WTC11 (cell line): ENCODE measurements at regions not wholly inside any gene's neighbourhood (a gene's known extent, or its start where the extent isn't known, plus 50 kb on each side); places are given as distances from the start of the nearest gene placed in this dataset.

Source experiments
- ATAC-seq: fragments of 200-7000 bp; cut with Tn5 transposase; 2 replicates; pipeline ENCODE4 v1.10.0; 2021; ENCODE audit warnings: mild to moderate bottlenecking, moderate library complexity
- CTCF ChIA-PET: fragments of 300-600 bp; sonication (Branson Sonifier 250); formaldehyde crosslinking; loops from one replicate; lab custom pipeline; 2021; ENCODE audit warnings: antibody characterized with exemption; lab: Charles Lee
- POLR2A ChIA-PET: fragments of 350-600 bp; sonication (Branson Sonifier 250); formaldehyde crosslinking; loops from one replicate; lab custom pipeline; 2021; ENCODE audit warnings: antibody characterized with exemption; lab: Charles Lee
- DNase-seq: peaks from one replicate; pipeline ENCODE4 v3.0.0; 2021; ENCODE audit warnings: low spot score
- H3K27ac Mint-ChIP-seq: 2 replicates; pipeline ENCODE4 v1.8.0; 2021; ENCODE audit warnings: mixed read lengths
- H3K27me3 Mint-ChIP-seq: 2 replicates; pipeline ENCODE4 v1.8.0; 2021; ENCODE audit warnings: low read depth, mild to moderate bottlenecking, moderate library complexity, mixed read lengths
- H3K36me3 Mint-ChIP-seq: 2 replicates; pipeline ENCODE4 v1.8.0; 2021; ENCODE audit warnings: mixed read lengths
- H3K4me1 Mint-ChIP-seq: 2 replicates; pipeline ENCODE4 v1.8.0; 2022; ENCODE audit warnings: mixed read lengths
- H3K4me3 Mint-ChIP-seq: 2 replicates; pipeline ENCODE4 v1.8.0; 2021; ENCODE audit warnings: mild to moderate bottlenecking, moderate library complexity, mixed read lengths
- H3K9me3 Mint-ChIP-seq: 2 replicates; pipeline ENCODE4 v1.8.0; 2021; ENCODE audit warnings: mixed read lengths
- MXD4 ChIP-seq: fragments of 250-450 bp; sonication (Bioruptor Pico); IDR thresholded peaks from 2 replicates; pipeline ENCODE4 v1.8.0; 2021; ENCODE audit warnings: mild to moderate bottlenecking, moderate library complexity, borderline replicate concordance
- NFYB ChIP-seq: sonication (generic); formaldehyde crosslinking; conservative IDR thresholded peaks from 2 replicates; pipeline ENCODE4 v1.8.0; 2022; ENCODE audit warnings: low read depth, missing genetic modification reagents
- NR1H2 ChIP-seq: sonication (generic); formaldehyde crosslinking; IDR thresholded peaks from 2 replicates; pipeline ENCODE4 v1.9.0; 2021; ENCODE audit warnings: mild to moderate bottlenecking, moderate library complexity, missing genetic modification reagents
- OVOL2 ChIP-seq: fragments of 250-450 bp; sonication (Bioruptor Pico); IDR thresholded peaks from 2 replicates; pipeline ENCODE4 v1.9.0; 2021; ENCODE audit warnings: mild to moderate bottlenecking, borderline replicate concordance
- TEAD1 ChIP-seq: sonication (generic); formaldehyde crosslinking; IDR thresholded peaks from 2 replicates; pipeline ENCODE4 v1.8.0; 2022; ENCODE audit warnings: mild to moderate bottlenecking, missing genetic modification reagents
- TEAD4 ChIP-seq: sonication (generic); formaldehyde crosslinking; IDR thresholded peaks from 2 replicates; pipeline ENCODE4 v1.8.0; 2022; ENCODE audit warnings: mild to moderate bottlenecking, missing genetic modification reagents
- ZBTB21 ChIP-seq: sonication (generic); formaldehyde crosslinking; IDR thresholded peaks from 2 replicates; pipeline ENCODE4 v1.8.1; 2023; ENCODE audit warnings: mild to moderate bottlenecking, missing genetic modification reagents, borderline replicate concordance
- ZNF219 ChIP-seq: sonication (generic); formaldehyde crosslinking; IDR thresholded peaks from 2 replicates; pipeline ENCODE4 v1.8.0; 2023; ENCODE audit warnings: missing genetic modification reagents, mild to moderate bottlenecking, borderline replicate concordance
- TF ChIP-seq, protein P1 (sequence below): sonication (generic); formaldehyde crosslinking; IDR thresholded peaks from 2 replicates; pipeline ENCODE4 v1.8.0; 2023; ENCODE audit warnings: missing genetic modification reagents, mild to moderate bottlenecking, borderline replicate concordance
- TF ChIP-seq, protein P2 (sequence below): sonication (generic); formaldehyde crosslinking; IDR thresholded peaks from 2 replicates; pipeline ENCODE4 v1.8.0; 2023; ENCODE audit warnings: missing genetic modification reagents
- TF ChIP-seq, protein P3 (sequence below): fragments of 250-450 bp; sonication (Bioruptor Pico); IDR thresholded peaks from 2 replicates; pipeline ENCODE4 v1.9.0; 2021; ENCODE audit warnings: mild to moderate bottlenecking, borderline replicate concordance
- TF ChIP-seq, protein P4 (sequence below): sonication (generic); formaldehyde crosslinking; IDR thresholded peaks from 2 replicates; pipeline ENCODE4 v1.8.0; 2022; ENCODE audit warnings: mild to moderate bottlenecking, missing genetic modification reagents
- TF ChIP-seq, protein P5 (sequence below): sonication (generic); formaldehyde crosslinking; IDR thresholded peaks from 2 replicates; pipeline ENCODE4 v1.8.1; 2023; ENCODE audit warnings: mild to moderate bottlenecking, missing genetic modification reagents, moderate library complexity
- TF ChIP-seq, protein P6 (sequence below): fragments of 250-450 bp; sonication (Bioruptor Pico); IDR thresholded peaks from 2 replicates; pipeline ENCODE4 v1.8.0; 2021; ENCODE audit warnings: mild to moderate bottlenecking
- TF ChIP-seq, protein P7 (sequence below): sonication (generic); formaldehyde crosslinking; conservative IDR thresholded peaks from 2 replicates; pipeline ENCODE4 v1.8.1; 2022; ENCODE audit warnings: mild to moderate bottlenecking, missing genetic modification reagents
- TF ChIP-seq, protein P8 (sequence below): sonication (generic); formaldehyde crosslinking; IDR thresholded peaks from 2 replicates; pipeline ENCODE4 v1.8.1; 2023; ENCODE audit warnings: mild to moderate bottlenecking, moderate library complexity, missing genetic modification reagents
- TF ChIP-seq, protein P9 (sequence below): sonication (generic); formaldehyde crosslinking; IDR thresholded peaks from 2 replicates; pipeline ENCODE4 v1.8.1; 2022; ENCODE audit warnings: mild to moderate bottlenecking, missing genetic modification reagents, moderate library complexity, borderline replicate concordance
- TF ChIP-seq, protein P10 (sequence below): sonication (generic); formaldehyde crosslinking; IDR thresholded peaks from 2 replicates; pipeline ENCODE4 v1.8.1; 2023; ENCODE audit warnings: mild to moderate bottlenecking, missing genetic modification reagents

DNA sequence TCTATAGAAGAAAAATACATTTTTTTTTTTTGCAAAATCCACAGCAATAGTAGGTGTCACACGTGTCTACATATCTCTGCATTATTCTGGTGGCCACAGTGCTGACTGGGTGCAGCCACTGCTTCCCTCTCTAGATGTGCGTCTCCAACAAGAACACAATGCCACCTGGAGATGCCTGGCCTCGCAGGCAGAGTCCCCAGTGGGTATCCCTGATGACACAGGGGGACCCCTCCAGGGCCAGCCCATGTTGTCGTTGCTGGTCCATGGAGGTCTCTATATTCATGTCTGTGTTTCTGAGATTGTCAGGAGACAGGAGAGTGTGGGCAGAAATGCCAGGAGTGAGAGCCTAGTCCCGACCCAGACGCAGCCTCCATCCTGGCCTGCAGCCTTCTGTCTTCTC lies 345.9 kb upstream of the SHH start (continued):
- TF ChIP-seq, protein P1, sequence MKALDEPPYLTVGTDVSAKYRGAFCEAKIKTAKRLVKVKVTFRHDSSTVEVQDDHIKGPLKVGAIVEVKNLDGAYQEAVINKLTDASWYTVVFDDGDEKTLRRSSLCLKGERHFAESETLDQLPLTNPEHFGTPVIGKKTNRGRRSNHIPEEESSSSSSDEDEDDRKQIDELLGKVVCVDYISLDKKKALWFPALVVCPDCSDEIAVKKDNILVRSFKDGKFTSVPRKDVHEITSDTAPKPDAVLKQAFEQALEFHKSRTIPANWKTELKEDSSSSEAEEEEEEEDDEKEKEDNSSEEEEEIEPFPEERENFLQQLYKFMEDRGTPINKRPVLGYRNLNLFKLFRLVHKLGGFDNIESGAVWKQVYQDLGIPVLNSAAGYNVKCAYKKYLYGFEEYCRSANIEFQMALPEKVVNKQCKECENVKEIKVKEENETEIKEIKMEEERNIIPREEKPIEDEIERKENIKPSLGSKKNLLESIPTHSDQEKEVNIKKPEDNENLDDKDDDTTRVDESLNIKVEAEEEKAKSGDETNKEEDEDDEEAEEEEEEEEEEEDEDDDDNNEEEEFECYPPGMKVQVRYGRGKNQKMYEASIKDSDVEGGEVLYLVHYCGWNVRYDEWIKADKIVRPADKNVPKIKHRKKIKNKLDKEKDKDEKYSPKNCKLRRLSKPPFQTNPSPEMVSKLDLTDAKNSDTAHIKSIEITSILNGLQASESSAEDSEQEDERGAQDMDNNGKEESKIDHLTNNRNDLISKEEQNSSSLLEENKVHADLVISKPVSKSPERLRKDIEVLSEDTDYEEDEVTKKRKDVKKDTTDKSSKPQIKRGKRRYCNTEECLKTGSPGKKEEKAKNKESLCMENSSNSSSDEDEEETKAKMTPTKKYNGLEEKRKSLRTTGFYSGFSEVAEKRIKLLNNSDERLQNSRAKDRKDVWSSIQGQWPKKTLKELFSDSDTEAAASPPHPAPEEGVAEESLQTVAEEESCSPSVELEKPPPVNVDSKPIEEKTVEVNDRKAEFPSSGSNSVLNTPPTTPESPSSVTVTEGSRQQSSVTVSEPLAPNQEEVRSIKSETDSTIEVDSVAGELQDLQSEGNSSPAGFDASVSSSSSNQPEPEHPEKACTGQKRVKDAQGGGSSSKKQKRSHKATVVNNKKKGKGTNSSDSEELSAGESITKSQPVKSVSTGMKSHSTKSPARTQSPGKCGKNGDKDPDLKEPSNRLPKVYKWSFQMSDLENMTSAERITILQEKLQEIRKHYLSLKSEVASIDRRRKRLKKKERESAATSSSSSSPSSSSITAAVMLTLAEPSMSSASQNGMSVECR (CRISPR knock-in tag): no peak
- TF ChIP-seq, protein P2, sequence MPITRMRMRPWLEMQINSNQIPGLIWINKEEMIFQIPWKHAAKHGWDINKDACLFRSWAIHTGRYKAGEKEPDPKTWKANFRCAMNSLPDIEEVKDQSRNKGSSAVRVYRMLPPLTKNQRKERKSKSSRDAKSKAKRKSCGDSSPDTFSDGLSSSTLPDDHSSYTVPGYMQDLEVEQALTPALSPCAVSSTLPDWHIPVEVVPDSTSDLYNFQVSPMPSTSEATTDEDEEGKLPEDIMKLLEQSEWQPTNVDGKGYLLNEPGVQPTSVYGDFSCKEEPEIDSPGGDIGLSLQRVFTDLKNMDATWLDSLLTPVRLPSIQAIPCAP (CRISPR knock-in tag): no peak

DNA sequence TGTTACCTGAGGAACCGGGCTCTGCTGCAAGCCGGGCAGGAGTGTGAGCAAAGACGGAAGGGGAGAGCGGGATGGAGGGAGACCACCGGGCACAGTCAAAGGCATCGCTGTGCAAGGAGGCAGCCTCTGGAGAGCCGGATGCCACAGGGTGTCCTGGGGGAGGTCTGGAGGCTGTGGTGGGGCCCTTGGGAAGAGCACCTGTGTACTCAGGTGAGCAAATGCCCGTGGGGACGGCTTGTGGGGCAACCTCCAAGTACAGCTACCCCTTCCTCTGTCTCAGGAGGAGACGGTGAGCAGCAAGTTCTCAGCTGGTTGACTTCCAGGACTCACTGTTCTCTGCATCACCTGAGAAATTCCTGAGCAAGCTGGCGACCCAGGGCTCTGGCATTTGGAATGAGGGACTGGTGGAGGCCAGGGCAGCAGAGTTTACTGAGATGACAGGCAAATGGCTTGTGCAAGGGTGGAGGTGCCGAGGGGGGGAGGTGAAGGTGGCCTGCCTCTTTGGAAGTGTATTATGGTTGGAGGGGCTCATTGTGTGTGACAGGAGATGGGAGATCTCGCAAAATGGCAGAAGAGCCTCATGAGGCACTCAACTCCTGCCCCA lies 345.2 kb upstream of the SHH start:
- DNase-seq: no peak
- Mint-ChIP-seq H3K27ac (no peak overlapping the region), H3K27me3 (peaks cover 2% of the 10 kb centered on the region; the same call in 1 of the 2 replicates), H3K4me1 (peaks cover 3% of the 10 kb centered on the region), H3K36me3 (peaks cover 36% of the 10 kb centered on the region), H3K4me3 (no peak overlapping the region), H3K9me3 (peaks cover 47% of the 10 kb centered on the region)
- POLR2A ChIA-PET: no interaction called here
- ATAC-seq: no peak
- CTCF ChIA-PET: interaction anchor here (1.0 kb wide), 2 partner anchors 24 to 347 kb away, joined by 4 read pairs; no protein-coding TSS in a partner anchor
- TF ChIP-seq NFYB (no peak), ZNF219 (CRISPR knock-in tag) (no peak), ZBTB21 (no peak), NR1H2 (CRISPR knock-in tag) (no peak), TEAD4 (CRISPR knock-in tag) (no peak), TEAD1 (CRISPR knock-in tag) (no peak), MXD4 (CRISPR knock-in tag) (no peak), OVOL2 (CRISPR knock-in tag) (no peak)
- TF ChIP-seq, protein P3, sequence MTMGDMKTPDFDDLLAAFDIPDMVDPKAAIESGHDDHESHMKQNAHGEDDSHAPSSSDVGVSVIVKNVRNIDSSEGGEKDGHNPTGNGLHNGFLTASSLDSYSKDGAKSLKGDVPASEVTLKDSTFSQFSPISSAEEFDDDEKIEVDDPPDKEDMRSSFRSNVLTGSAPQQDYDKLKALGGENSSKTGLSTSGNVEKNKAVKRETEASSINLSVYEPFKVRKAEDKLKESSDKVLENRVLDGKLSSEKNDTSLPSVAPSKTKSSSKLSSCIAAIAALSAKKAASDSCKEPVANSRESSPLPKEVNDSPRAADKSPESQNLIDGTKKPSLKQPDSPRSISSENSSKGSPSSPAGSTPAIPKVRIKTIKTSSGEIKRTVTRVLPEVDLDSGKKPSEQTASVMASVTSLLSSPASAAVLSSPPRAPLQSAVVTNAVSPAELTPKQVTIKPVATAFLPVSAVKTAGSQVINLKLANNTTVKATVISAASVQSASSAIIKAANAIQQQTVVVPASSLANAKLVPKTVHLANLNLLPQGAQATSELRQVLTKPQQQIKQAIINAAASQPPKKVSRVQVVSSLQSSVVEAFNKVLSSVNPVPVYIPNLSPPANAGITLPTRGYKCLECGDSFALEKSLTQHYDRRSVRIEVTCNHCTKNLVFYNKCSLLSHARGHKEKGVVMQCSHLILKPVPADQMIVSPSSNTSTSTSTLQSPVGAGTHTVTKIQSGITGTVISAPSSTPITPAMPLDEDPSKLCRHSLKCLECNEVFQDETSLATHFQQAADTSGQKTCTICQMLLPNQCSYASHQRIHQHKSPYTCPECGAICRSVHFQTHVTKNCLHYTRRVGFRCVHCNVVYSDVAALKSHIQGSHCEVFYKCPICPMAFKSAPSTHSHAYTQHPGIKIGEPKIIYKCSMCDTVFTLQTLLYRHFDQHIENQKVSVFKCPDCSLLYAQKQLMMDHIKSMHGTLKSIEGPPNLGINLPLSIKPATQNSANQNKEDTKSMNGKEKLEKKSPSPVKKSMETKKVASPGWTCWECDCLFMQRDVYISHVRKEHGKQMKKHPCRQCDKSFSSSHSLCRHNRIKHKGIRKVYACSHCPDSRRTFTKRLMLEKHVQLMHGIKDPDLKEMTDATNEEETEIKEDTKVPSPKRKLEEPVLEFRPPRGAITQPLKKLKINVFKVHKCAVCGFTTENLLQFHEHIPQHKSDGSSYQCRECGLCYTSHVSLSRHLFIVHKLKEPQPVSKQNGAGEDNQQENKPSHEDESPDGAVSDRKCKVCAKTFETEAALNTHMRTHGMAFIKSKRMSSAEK (CRISPR knock-in tag): no peak
- TF ChIP-seq, protein P4, sequence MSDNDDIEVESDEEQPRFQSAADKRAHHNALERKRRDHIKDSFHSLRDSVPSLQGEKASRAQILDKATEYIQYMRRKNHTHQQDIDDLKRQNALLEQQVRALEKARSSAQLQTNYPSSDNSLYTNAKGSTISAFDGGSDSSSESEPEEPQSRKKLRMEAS (CRISPR knock-in tag): no peak
- TF ChIP-seq, protein P5, sequence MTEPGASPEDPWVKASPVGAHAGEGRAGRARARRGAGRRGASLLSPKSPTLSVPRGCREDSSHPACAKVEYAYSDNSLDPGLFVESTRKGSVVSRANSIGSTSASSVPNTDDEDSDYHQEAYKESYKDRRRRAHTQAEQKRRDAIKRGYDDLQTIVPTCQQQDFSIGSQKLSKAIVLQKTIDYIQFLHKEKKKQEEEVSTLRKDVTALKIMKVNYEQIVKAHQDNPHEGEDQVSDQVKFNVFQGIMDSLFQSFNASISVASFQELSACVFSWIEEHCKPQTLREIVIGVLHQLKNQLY (CRISPR knock-in tag): no peak
- TF ChIP-seq, protein P6, sequence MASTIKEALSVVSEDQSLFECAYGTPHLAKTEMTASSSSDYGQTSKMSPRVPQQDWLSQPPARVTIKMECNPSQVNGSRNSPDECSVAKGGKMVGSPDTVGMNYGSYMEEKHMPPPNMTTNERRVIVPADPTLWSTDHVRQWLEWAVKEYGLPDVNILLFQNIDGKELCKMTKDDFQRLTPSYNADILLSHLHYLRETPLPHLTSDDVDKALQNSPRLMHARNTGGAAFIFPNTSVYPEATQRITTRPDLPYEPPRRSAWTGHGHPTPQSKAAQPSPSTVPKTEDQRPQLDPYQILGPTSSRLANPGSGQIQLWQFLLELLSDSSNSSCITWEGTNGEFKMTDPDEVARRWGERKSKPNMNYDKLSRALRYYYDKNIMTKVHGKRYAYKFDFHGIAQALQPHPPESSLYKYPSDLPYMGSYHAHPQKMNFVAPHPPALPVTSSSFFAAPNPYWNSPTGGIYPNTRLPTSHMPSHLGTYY (CRISPR knock-in tag): no peak
- TF ChIP-seq, protein P7, sequence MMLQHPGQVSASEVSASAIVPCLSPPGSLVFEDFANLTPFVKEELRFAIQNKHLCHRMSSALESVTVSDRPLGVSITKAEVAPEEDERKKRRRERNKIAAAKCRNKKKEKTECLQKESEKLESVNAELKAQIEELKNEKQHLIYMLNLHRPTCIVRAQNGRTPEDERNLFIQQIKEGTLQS (CRISPR knock-in tag): no peak
- TF ChIP-seq, protein P8, sequence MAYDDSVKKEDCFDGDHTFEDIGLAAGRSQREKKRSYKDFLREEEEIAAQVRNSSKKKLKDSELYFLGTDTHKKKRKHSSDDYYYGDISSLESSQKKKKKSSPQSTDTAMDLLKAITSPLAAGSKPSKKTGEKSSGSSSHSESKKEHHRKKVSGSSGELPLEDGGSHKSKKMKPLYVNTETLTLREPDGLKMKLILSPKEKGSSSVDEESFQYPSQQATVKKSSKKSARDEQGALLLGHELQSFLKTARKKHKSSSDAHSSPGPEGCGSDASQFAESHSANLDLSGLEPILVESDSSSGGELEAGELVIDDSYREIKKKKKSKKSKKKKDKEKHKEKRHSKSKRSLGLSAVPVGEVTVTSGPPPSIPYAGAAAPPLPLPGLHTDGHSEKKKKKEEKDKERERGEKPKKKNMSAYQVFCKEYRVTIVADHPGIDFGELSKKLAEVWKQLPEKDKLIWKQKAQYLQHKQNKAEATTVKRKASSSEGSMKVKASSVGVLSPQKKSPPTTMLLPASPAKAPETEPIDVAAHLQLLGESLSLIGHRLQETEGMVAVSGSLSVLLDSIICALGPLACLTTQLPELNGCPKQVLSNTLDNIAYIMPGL (CRISPR knock-in tag): no peak
- TF ChIP-seq, protein P9, sequence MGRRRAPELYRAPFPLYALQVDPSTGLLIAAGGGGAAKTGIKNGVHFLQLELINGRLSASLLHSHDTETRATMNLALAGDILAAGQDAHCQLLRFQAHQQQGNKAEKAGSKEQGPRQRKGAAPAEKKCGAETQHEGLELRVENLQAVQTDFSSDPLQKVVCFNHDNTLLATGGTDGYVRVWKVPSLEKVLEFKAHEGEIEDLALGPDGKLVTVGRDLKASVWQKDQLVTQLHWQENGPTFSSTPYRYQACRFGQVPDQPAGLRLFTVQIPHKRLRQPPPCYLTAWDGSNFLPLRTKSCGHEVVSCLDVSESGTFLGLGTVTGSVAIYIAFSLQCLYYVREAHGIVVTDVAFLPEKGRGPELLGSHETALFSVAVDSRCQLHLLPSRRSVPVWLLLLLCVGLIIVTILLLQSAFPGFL (CRISPR knock-in tag): no peak
- TF ChIP-seq, protein P10, sequence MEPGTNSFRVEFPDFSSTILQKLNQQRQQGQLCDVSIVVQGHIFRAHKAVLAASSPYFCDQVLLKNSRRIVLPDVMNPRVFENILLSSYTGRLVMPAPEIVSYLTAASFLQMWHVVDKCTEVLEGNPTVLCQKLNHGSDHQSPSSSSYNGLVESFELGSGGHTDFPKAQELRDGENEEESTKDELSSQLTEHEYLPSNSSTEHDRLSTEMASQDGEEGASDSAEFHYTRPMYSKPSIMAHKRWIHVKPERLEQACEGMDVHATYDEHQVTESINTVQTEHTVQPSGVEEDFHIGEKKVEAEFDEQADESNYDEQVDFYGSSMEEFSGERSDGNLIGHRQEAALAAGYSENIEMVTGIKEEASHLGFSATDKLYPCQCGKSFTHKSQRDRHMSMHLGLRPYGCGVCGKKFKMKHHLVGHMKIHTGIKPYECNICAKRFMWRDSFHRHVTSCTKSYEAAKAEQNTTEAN: no peak
